ENCODE measurements at regions not wholly inside any gene's neighbourhood (a gene's known extent, or its start where the extent isn't known, plus 50 kb on each side); places are given as distances from the start of the nearest gene placed in this dataset.

DNA sequence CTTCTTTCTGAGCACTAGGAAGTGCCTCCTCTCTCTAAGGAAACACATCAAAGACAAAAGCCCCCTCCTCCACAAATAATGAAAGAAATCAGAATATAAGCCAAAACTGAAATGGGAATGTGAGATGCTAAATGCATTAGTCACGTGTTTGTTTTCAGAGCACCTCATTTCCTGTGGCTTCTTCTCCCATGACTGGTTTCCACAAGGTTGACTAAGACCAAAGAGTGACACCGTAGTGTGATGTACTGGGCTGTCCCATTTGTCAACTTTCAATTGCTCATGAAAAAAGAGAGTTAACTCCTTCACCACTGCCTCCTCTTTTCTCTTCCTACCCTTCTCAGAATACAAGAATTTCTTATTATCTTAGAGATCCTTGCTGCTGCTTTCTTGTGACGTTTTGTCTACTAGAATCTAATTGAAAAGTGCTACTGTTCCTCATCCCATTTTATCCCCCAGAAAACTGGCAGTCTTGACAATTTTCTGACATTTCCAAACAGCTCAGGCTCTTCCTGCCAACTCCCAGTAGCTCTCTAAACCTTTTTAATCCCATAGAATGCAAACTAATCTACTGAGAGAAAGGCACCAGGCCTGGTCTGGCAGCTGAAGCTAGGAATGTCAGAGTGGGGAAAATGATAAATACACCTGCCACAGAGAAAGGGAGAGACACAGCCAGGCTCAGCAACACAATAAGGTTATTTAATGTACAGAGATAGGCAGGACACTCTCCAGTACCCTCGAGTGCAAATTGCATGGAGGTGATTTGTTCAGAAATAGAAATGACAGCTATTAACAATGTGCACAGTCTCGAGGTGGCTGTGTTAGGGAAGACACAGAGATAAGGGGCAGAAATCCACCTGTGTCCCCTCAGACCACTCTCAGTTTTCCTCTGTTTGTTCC, 671.7 kb upstream of the NRSN1 start:
- DNase-seq, result no peak

DNA sequence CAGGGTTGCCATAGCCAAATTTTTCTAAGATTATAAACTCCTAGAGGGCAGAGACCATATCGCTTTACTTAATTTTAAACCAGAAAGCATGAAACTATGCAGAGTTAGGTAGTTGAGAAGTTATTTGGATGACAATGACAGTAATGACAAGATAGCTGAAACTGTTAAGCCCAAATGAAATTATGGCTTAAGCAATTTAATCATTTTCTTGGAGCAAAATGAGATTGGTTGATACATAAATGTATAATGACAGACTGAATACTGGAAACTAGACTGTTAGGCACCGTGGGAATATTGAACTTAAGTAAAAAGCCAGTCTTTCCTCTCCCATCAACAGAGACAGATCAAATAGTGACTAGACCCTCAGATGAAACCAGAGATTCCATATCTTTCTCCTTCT, 670.3 kb upstream of the NRSN1 start:
- DNase-seq, result no peak

DNA sequence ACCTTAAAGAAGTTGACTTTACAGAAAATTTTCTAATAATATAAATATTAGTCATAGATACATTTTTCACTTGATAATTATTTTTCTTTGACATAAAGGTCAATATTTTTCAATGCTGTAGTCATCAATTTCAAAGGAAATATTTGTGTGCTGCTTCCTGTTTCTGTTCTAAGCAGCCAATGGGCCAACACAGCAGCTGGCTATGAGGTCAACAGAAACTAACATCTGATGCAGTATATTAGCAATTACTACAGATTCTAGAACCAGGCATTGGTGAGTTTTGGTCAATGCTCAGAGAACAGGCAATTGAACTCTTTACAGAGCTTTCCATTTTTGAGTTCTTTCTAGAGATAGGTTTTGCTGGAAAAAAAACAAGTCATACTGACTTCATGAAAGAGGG, 669.6 kb upstream of the NRSN1 start:
- DNase-seq, result no peak

DNA sequence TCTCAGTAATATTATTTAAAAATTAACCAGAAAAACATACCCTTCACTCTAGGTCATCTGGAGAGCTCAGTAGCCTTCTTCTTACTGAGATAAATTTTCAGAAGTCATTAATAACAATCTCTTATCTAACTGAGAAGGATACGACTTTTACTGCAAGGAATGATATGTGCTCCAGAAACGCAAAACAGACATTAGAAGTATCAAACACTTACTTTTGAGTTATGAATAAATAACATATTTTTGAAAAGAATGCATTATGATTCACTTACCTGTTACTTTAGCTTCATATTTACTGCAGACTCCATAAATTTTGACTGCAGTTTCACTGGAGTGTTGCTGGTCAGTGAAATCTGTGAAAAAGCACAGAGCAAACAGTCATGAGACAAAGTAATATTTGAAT, 668.7 kb upstream of the NRSN1 start:
- DNase-seq, result no peak

DNA sequence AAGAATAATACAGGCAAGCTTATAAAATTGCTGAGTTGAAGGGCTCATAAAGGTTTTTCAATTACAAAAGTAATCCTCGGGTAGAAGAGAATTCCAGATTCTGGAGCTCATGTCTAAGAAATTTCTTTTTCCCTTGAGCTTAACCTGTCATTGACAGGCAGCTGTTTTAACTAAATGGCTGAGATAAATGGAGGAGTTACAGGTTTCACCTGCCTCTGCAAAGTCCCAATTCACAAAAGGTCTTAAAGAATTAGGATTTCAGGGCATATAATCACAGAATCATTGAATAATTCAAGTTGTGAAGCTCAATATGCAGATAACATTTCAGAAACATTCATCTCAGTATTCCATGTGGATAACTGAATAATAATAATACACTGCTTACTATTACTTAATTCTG, 660.1 kb upstream of the NRSN1 start:
- DNase-seq, result no peak

DNA sequence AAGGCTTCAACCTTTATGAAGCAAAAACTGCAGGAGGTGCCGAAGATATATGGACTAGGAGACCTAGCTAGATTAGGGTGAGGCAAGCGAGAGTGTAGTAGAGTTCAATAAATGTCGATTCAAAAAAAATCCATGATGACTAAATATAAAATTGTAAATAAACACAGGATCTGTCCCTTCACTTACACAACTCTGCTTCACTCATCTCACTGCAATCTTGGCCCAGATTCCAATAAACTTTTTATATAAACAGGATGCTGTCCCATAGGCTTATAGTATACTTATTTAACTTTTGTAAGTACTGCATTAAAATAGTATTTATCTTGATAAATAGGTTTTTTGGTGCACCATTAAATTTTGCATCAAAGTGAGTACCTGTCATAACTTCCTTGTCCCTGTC, 648.4 kb upstream of the NRSN1 start:
- no peak for DNase-seq

DNA sequence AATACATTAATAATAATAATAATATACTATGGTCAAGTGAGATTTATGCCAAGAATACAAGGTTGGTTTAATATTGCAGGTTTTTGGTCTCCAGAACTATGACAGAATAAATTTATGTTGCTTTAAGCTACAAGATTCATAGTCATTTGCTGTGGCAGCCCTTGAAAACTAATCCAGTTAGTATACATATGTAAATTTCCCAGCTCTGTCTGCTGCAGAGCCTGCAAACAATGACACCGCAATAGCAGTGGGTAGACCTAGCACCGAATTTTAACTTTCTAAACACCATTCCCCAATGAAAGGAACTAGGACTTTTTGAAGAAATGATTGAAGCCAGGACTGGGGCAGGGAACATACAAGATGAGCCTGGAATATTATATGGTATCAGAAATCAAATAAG, 647.7 kb upstream of the NRSN1 start:
- DNase-seq, result no peak

DNA sequence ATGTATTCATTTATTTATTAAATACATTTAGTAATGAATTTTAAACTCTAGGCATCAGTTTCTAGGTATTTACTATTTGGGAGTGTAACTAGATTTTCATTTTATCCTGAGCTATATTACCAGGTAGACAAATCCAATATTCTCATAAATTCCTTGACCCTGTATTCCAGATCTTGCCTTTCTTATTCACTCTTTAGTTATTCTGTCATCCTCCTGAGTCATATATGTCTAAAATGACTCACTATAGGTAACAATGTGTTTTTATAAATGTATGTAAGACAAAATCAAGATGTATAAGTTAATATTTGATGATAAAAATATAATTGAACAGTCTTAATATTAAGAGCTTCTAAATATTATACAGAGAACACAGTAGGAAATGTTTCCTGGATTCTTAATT, 642.1 kb upstream of the NRSN1 start:
- no peak for DNase-seq

DNA sequence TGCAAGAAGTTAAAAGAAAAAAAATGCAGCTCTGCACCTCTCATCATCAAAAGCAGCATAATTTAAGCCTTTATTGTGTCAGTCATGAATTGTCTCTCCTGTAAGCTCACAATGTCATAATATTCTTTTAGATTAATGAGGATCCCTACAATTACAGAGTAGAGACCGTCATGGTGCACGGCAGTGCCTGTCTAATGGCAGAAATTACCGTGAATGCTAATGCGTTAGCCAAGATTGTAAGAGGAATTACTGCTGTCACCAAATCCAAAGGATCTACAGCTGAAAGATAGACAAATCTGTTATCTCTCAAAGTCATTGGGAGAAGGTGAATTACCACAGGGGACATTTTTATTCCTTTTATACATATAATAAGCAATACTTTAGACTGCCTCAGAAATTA, 631.6 kb upstream of the NRSN1 start:
- DNase-seq, result no peak

DNA sequence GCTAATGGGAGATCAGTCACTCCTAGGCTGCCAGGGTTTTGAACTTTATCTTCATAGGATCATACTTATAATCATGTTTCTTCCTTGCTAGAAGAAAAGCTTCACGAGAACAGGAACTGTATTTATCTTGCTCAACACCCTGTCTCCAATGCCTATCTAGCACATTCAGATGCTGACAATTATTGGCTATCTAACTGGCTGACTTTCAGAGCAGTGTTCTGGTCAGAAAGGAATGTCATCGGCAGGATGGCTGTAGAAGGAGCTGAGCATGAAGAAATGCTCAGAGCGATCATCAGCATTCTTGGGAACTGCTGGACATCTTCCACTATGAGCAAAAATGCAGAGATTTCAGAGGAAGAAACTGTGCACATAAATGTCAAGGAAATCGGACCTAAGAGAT, 628.0 kb upstream of the NRSN1 start:
- no peak for DNase-seq

DNA sequence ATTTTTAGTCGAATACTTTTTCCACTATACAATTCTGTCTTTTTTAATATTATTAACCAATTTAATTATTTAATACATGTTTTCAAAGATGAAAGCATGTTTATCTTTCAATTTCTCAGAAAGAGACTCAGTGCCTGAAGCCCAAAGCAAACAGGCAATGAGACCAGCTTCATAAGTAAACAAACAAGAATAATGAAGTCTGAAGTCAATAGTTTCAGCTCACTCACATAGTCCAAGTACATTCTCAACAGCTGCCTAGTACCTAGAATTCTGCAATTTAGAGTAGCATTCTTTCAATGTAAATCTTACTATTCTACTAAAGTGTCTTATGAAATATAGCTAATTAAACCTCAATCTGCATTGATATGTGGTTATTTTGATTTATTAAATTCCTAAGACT, 626.5 kb upstream of the NRSN1 start:
- DNase-seq, result no peak

DNA sequence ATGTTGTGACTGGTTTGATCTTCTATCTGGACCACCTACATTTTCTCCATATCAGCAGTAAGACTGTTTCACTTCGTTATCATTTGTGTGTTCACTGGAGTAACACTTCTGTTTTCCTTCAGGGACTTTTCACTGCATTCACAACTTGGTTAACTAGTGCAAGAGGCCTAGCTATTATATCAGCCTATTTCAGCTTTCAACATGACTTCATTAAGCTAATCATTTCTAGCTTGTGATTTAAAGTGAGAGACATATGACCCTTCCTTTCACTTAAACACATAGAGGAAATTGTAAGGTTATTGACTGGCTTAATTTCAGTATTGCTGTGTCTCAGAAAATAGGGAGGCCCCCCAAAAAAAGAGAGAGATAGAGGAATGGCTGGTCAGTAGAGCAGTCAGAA, 622.8 kb upstream of the NRSN1 start:
- no peak for DNase-seq

DNA sequence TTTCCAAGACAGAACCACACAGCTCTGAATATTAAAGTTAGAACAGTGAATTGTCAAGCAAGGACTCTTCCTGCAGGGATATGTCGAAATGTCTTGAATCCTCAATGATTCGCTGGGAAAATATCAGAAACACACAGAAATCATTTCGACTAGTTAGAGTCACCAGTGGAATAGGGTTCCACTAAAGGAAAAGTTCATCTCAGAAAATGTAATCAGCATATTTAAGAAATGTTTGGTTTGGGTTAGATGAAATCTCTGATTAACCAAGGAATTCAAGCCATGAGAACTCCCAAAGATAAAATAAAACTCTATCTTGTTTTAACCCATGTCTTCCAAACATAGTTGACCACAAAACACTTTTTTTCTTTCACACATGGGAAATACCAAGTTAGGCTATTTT, 621.0 kb upstream of the NRSN1 start:
- no peak for DNase-seq

DNA sequence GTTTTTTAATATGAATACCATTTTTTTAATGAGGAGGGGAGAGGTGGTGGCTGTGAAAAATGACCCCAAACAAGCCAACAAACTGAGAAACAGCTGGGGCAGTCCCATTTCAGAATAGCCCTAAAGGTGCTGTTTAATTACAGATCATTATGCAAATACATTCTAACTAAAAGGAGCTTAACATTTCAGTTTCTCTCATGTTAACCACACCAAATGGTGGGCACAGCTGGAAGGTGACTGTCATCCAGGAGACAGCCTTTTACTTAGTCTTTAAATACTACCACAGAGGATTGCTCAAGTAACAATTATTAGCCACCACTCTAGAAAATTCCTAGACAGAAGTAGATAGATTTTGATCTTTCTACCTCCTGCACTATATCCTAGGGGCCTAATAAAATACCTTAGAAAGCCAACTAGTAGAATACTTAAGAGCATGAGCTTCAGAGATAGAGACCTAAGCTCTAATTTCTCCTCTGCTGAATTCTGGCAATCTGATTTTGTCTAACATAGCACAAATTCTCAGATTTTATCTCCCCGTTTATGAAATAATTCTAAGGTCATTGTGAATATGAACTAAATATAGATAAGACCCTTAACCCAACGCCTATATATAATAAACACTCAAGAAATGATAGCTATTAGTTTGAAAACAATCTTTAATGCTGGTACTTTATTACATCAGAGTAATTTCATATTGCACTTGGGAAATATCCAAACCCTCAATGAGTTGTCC, 615.1 kb upstream of the NRSN1 start:
- DNase-seq, result no peak

DNA sequence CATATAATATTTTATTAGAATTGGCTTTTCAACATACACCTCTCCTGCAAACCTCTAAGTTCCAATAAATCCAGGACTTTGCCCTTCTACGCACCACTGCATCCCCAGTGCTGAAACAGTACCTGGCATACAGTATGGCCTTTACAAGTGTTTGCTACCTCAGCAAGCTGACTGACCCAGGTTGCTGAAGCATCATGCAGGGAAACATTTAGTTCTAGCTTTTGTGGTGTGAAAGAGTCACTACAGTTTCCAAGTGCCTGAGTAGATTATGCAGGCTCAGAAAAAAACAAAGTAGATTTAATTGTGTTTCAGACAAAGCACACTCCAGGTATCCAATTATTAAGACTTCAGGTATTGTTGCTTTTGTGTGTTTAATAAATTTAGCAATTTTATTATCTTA, 614.2 kb upstream of the NRSN1 start:
- DNase-seq, result no peak

DNA sequence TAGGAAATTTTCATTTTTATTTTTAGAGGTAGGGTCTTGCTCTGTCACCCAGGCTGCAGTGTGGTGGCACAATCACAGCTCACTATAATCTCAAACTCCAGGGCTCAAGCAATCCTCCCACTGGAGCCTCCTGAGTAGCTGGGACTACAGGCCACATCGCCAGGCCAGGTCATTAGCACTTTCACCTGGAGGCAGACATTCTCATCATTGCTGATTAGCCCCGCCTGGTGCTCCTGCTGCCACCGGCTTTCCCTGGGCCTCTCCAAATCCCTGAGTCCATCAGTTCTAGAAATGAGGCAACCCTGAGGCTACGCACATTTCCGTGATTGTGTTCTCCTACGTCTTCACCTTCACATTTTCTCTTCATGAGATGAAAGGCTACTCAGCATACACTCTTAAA, 607.7 kb upstream of the NRSN1 start:
- DNase-seq, result no peak

DNA sequence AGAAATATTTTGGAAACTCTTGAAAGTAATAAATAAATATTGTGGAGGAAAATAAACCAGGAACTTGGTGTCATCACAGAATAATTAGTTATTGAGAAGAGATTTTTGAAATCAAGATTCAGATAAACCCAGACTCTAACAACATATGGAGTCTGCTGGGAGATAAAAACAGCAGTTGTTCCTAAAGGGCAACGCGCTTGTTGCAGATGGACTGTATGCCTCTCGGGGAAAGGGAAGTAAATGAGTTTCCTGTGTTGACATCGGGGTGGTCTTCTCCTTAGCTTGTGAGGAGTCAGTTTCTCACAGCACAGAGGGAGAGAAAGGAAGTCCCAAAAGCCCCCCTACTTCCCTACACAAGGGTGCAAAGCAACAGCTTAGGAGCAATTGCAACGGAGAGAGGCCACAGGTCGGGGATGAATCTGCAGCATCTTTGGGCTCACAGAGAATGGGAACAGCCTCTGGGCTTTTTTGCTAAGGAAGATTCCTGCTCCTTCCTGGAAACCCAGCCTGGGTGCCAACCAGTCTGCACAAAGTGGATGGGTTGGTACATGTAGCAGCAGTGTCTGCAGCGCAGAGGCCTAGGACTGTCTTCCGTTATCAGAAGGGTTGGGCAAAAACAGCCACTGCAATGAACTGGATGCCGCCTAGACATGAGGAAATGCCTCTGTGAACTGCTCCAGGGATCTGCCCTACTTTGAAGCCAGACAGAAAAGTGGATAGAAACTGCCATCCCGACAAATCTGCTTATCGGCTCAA, 603.0 kb upstream of the NRSN1 start:
- DNase-seq, result no peak

DNA sequence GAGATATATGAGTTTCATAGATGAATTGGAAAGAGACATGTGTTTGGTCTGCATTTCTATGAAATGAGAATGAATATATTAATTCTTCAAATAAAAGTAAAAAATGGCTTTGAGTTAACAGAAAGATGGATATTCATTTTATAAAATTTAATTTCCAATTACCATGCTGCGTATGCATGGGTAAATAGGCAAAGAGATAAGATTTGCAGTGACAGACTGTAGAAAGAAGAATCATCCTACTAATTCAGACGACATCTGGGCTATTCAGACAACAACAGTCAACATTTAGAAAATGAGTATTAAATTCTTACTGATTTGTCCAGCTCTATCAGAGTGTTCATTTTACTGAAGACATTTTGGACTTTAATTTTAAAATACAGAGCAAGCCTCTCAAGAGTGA, 602.2 kb upstream of the NRSN1 start:
- no peak for DNase-seq

DNA sequence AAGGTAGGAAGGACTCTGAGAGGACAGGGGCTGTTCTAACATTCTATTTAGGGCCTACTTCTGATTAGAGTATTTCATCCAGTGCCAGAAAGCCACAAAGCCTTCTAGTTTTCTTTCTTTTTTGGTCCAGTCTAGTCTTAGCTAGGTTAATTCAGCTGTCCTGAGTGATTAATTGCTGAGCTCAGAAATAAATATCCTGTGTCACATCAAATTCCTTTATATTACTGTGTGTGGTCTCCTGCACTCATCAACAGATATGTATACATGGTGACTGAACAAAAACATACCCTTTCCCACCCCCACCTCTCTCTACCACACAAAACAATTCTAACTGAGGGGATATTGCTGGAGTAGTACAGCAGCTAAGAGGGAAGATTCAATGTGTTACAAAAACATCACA, 601.5 kb upstream of the NRSN1 start:
- no peak for DNase-seq

DNA sequence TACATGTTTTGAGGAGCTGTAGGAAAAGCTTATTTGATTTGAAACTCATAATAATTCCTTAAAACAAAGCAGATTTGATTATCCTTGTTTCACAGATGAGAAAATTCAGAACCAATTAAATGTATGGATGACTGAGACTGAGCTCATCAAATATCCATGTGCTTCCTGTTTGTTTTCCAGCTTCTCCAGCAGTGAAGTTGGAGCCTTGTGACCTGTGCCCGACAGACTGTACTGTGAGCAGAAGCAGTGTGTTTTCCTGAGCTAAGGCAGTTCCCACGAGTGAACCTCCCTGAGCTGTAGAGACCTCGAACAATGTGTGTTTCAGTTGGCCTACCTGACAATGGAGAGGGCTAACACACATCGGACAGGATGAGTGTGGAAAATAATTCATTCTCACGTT, 599.5 kb upstream of the NRSN1 start:
- DNase-seq, result no peak

DNA sequence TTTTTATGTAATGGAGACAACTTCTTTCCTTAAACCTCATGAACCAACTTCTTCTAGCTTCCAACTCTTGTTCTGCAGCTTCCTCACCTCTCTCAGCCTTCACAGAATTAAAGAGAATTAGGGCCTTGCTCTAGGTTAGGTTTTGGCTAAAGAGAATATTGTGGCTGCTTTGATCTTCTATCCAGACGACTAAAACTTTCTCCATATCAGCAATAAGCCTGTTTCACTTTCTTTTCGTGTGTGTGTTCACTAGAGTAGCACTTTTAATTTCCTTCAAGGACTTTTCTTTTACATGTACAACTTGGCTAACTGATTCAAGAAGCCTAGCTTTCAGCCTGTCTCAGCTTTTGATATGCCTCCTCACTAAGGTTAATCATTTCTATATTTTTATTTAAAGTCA, 596.1 kb upstream of the NRSN1 start:
- DNase-seq, result no peak

DNA sequence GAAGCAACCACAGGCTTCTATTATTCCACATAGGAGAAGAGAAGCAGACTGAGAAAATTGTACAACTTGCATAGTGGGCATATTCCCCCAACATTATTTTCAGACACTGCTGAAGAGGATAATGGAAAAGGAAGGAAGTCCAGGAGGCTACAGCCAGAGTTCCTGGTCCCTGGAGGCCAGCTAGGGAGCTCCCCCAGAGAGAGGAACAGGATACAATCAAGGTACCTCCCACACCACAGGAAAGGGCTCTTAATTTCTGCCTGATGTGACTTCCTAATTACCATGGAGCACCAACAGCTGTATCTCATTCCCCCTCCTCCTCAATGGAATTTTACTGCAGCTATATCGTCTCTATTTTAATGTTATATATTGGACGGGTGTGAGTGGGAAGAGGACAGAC, 594.3 kb upstream of the NRSN1 start:
- DNase-seq, result no peak

DNA sequence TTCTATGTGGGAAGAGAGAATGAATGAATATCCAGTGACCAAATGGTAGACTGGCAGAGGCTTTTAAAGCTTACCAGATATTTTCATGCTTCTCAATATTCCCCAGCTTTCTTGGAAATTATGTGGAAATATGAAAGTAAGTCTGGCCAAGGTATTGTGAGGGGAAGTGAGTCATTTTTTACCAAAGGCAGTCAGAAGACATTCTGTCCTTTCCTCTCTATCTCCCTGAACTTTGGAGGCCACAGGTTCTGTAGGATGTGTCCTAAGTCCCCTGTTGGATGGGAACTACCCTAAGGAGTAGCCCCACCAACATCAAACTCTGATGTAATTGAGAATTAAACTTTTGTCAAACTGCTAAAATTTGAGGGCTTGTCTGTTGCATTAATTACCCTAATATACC, 593.8 kb upstream of the NRSN1 start:
- no peak for DNase-seq

DNA sequence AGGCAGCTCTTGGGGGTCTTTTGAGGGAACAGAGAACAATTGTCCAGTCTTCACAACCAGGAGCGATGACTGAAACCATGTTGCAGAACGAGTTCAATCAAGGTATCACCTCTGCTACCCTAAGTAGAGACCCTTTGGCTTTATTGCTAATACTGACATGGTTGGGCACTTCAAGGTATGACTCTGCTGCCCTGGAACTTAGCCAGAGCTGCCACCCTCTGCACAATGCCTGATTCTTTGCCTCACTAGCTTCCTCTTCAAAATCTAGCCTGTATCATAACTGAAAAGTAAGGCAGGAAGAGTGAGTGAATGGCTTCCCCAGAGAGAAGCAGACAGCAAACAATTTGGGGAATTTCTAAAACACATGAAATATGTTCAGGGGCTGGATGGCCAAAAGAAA, 592.7 kb upstream of the NRSN1 start:
- DNase-seq, result no peak
